ENCODE measurements at regions not wholly inside any gene's neighbourhood (a gene's known extent, or its start where the extent isn't known, plus 50 kb on each side); places are given as distances from the start of the nearest gene placed in this dataset.

DNA sequence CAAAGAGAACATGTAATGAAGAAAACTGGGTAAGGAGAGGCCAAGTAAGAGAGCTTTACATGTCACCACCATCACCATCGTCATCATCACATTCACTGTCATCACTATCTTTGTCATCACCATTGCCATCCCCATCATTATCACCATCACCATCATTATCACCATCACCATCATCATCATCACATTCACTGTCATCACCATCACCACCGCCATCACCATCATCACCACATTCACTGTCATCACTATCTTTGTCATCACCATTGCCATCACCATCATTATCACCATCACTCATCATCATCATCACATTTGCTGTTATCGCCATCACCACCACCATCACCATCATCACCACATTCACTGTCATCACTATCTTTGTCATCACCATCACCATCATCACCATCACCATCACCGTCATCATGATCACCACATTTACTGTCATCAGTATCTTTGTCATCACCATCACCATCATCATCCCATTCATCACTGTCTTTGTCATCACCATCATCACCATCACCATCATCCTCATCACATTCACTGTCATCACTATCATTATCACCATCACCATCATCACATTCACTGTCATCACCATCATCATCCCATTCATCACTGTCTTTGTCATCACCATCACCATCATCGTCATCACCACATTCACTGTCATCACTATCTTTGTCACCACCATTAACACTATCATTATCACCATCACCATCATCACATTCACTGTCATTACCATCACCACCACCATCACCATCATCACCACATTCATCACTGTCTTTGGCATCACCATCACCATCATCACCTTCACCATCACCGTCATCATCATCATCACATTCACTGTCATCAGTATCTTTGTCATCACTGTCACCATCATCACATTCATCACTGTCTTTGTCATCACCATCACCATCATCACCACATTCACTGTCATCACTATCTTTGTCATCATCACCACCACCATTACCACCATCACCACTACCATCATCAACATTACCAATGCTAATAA lies 172.3 kb downstream of the ERMARD start:
- no peak for TF ChIP-seq GATA3 (IDR thresholded peaks at IDR 0.05; ENCODE audit: low read depth, low read length)

GRCh38 chr6:169921853-169922824 lies 170.7 kb downstream of the ERMARD start:
- TF ChIP-seq GATA2 (IDR thresholded peaks at IDR 0.05; ENCODE audit: low read depth, low read length) (no peak), GATA3 (IDR thresholded peaks at IDR 0.05; ENCODE audit: low read depth, low read length) (no peak)

DNA sequence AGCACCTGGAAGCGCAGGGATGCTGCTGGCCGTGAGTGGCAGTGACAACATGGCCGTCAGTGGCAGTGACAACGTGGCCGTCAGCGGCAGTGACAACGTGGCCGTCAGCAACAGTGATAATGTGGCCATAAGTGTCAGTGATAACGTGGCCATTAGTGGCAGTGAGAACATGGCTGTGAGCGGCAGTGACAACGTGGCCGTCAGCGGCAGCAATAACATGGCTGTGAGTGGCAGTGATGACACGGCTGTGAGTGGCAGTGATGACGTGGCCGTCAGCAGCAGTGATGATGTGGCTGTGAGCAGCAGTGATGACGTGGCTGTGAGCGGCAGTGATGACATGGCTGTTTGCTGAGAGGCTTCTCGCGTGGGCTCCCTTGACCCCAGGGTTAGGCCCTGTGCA lies 169.8 kb downstream of the ERMARD start:
- no peak for TF ChIP-seq GATA3 (IDR thresholded peaks at IDR 0.05; ENCODE audit: low read depth, low read length)
- no peak for TF ChIP-seq GATA2 (IDR thresholded peaks at IDR 0.05; ENCODE audit: low read depth, low read length)

DNA sequence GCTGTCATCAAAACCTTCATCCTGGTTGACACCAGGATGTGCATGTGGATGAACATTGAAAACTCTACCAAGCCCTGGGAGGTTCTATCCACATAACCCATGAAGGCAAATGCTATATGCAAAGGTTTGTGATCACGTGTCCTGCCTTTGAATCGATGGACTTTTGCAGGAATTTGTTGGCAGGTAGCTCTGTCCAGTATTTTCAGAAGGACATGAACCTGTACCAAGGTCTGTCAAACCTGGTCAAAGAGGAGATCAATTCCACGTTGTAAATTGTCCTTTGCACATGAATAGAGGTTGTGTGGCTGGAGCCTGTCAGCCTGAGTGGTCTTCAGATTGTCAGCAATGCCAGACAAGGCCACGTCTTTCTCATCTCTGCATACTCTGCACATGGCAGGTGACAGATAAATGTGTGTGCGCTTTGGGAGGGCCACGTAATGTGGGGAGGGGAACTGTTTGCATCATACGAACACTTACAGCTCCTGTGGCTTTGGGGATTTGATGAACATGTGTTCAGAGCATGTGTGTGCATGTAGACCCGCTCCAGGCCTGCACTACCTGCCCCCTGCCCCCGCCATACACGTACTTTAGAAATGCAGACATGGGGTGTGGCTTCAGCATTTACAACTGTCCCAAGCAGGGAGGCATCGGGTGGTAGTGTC lies 169.1 kb downstream of the ERMARD start:
- TF ChIP-seq GATA2 (IDR thresholded peaks at IDR 0.05; ENCODE audit: low read depth, low read length) (no peak), GATA3 (IDR thresholded peaks at IDR 0.05; ENCODE audit: low read depth, low read length) (no peak)

- TF ChIP-seq GATA3 (IDR thresholded peaks at IDR 0.05; ENCODE audit: low read depth, low read length), result no peak
- TF ChIP-seq GATA2 (IDR thresholded peaks at IDR 0.05; ENCODE audit: low read depth, low read length), result no peak
These were observed 167.6 kb downstream of the ERMARD start for GRCh38 chr6:169918954-169919549.

DNA sequence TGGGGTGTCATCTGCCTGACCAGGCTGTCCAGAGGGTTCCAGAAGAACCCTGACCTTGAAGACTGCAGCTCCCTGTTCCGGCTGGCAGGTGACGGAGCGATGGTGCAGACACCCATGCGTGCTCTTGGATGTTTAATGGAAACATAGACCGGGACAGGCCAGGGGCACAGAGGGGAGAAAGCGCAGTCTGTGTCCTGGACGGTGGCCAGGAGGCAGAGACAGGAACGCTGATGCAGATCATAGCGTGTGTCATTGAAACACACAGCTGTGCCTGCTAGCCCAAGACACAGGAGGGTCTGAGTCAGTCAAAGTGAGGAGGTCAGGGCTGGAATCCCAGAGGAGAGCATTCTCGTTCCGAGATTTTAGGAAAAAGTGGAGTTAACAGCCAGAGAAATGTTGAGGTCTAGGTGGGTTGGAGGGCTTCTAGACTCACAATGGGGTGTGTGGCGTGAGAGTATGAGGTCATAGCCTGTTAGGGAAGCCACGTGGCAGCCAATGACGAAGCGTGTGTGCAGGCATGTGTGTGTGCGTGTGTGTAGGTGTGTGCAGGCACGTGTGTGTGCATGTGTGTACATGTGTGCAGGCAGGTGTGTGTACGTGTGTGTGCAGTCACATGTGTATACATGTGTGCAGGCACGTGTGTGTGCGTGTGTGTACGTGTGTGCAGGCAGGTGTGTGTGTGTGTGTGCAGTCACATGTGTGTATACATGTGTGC lies 167.0 kb downstream of the ERMARD start:
- TF ChIP-seq GATA2 (IDR thresholded peaks at IDR 0.05; ENCODE audit: low read depth, low read length) (0 out of 2 replicates have a peak, but pooled peaks have one; percentile 10), GATA3 (IDR thresholded peaks at IDR 0.05; ENCODE audit: low read depth, low read length) (no peak)

DNA sequence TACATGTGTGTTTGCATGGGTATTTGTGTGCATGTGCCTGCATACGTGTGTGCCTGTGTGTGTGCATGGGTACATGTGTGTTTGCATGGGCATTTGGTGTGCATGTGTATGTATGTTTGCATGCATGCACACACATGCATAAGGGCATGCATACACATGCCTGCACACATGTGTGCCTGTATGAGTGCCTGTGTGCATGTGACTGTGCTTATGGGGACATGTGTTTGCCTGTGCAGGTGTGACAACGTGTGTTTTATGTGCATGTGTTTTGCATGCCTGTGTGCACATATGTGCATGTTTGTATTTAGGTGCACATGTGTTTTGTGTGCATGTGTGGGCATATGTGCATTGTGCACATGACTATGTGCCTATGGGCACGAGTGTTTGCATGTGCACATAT lies 165.7 kb downstream of the ERMARD start:
- TF ChIP-seq GATA2 (IDR thresholded peaks at IDR 0.05; ENCODE audit: low read depth, low read length) (no peak), GATA3 (IDR thresholded peaks at IDR 0.05; ENCODE audit: low read depth, low read length) (no peak)

DNA sequence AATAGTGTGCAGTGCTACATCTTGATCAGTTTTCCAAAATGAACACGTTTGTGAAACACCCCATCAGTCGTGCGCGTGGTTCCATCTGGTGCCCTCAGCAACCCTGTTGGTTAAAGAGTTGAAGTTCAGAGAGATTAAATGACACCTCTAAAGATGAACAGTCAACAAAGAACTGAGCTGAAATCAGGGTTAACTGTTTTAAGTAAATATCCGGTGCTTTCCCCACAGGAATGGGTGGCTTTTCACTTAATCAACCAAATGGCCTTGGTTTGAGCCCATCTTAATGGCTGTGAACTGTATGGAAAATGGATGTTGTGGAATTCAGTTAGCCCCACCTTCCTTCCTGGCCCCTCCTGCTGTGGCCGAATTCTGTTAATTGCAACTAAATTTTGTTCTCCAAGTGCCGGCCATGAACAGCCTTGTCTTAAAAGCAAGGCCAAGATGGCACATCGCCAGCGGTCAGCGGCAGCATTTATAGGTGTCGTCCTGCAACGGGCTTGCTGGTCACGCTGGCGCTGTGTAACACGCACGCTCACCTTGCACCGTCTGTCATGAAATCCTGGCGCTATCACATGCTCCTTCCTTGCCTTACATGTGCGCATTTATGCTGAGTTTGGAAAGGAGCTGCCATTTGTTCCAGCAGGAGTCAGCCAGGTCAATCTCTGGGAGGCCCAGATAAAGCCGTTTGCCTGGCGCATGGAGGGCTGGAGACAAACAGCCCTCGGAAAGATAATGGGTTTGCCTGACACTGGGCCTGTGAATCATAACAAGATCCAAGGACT lies 164.5 kb downstream of the ERMARD start:
- TF ChIP-seq GATA2 (IDR thresholded peaks at IDR 0.05; ENCODE audit: low read depth, low read length) (peak; percentile 23; the same call in 1 of the 2 replicates), GATA3 (IDR thresholded peaks at IDR 0.05; ENCODE audit: low read depth, low read length) (no peak)

- TF ChIP-seq GATA2 (IDR thresholded peaks at IDR 0.05; ENCODE audit: low read depth, low read length) (no peak), GATA3 (IDR thresholded peaks at IDR 0.05; ENCODE audit: low read depth, low read length) (no peak)
These were observed 161.7 kb downstream of the ERMARD start for GRCh38 chr6:169913096-169913638.

DNA sequence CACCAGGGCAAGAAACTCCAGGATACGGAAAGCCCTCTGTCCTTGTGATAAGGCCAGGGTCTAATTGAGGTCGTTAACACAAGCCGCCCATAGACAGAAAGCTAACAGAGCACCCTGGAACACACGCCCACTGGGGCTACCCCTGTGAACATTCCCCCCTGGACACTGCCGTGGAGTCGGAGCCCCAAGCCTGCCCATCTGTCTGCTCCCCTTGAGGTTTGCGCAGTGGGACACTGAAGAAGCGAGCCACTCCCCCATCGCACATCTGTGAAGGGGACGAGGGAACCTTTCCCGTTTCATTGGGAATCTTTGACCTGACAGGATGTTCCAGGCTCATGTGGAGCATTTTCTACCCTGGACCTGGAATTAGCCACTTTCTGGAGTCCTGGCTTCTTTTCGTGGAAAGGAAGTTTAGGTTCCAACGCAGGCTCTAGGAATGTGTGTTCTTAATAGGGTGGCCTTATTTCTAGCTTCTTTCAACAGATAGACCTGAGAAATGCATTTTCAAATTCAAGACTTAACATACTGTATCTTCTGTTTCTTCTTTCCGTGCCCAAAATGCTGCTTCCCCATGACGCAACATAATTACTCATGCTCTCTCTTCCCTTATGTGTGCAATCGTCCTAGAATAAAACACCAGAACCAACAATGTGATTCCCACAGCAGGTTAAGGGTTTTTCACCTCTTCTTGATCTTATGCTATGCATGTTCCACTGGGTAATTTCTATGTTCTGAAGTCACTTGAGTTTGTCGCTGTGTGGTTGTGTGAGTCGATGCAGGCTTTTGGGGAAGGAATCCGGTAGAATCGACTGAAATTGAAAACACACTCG lies 161.1 kb downstream of the ERMARD start:
- TF ChIP-seq GATA2 (IDR thresholded peaks at IDR 0.05; ENCODE audit: low read depth, low read length), result no peak
- TF ChIP-seq GATA3 (IDR thresholded peaks at IDR 0.05; ENCODE audit: low read depth, low read length), result no peak
